Peyer's patch (tissue), 4 donors: ENCODE measurements at regions not wholly inside any gene's neighbourhood (a gene's known extent, or its start where the extent isn't known, plus 50 kb on each side); places are given as distances from the start of the nearest gene placed in this dataset.

Source experiments
- POLR2A ChIP-seq, 2 donors: fragments of 450-650 bp; IDR thresholded peaks; one replicate each; pipeline ENCODE4 v1.5.1; 2017; ENCODE audit warnings: antibody characterized with exemption in 2 of 2, mild to moderate bottlenecking in 2 of 2, moderate library complexity in 2 of 2
- TF ChIP-seq, protein P1 (sequence below), 6 experiments: fragments of 450-650 bp in 4 of 6; fragments of 200-600 bp in 2 of 6; sonication (generic) in 1 of 6; IDR thresholded peaks; one replicate each; pipeline ENCODE4 v1.5.1; 2017 to 2019; ENCODE audit warnings: antibody characterized with exemption in 6 of 6, mild to moderate bottlenecking in 3 of 6, moderate library complexity in 1 of 6

DNA sequence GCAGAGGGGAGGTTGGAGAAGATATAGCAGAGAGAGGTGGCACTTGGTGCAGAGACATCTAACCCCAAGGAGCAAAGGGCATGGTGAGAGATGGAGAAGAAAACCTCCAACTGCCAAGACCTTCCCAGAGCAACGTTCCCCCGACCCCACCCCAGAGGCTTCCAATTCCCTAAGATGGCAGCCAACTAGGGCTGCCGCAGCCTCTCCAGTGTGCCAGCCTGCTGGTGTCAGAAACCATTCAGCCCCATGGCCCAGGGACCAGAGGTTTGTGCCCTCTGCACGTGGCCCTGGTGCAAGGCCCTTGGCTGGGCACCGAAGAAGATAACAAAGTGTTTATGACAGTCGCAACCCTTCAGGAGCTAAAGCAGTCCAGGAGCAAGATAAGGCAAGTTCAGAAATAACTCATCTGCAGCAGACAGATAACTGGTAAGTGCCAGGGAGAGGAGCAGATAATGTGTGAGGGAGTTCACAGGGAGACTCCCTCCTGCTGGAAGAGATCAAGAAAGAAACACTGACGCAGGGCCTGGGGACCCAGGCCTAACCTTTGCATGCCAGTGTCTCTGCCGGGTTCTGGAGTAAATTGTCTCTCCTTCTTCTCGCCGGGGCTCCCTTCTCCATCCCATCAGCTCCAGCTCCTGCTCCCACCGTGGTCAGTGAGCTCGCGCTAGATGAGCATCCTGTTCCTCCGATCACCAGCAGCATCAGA, 66.1 kb upstream of the ID2 start:
- TF ChIP-seq, protein P1, sequence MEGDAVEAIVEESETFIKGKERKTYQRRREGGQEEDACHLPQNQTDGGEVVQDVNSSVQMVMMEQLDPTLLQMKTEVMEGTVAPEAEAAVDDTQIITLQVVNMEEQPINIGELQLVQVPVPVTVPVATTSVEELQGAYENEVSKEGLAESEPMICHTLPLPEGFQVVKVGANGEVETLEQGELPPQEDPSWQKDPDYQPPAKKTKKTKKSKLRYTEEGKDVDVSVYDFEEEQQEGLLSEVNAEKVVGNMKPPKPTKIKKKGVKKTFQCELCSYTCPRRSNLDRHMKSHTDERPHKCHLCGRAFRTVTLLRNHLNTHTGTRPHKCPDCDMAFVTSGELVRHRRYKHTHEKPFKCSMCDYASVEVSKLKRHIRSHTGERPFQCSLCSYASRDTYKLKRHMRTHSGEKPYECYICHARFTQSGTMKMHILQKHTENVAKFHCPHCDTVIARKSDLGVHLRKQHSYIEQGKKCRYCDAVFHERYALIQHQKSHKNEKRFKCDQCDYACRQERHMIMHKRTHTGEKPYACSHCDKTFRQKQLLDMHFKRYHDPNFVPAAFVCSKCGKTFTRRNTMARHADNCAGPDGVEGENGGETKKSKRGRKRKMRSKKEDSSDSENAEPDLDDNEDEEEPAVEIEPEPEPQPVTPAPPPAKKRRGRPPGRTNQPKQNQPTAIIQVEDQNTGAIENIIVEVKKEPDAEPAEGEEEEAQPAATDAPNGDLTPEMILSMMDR (IDR thresholded peaks at IDR 0.05): no peak
- TF ChIP-seq POLR2A (IDR thresholded peaks at IDR 0.05): no peak
